Panc1 (cell line): ENCODE measurements at regions not wholly inside any gene's neighbourhood (a gene's known extent, or its start where the extent isn't known, plus 50 kb on each side); places are given as distances from the start of the nearest gene placed in this dataset.

Experiments
- ATAC-seq: fragments of 200-7000 bp; cut with Tn5 transposase; 2 replicates; pipeline ENCODE4 v1.9.1; 2020; ENCODE audit warnings: mild to moderate bottlenecking, moderate library complexity
- BruUV-seq: library from RNA; stranded (reverse); fragments of 400-500 nt; replicated peaks from 2 replicates; lab custom pipeline; 2021; lab: Mats Ljungman, UMichigan
- CTCF ChIA-PET: fragments of 300-600 bp; sonication (Branson Sonifier 250); formaldehyde crosslinking; loops from one replicate; lab custom pipeline; 2022; ENCODE audit warnings: antibody characterized with exemption; lab: Charles Lee
- POLR2A ChIA-PET: fragments of 300-600 bp; sonication (Branson Sonifier 250); formaldehyde crosslinking; loops from one replicate; lab custom pipeline; 2022; ENCODE audit warnings: antibody characterized with exemption; lab: Charles Lee
- DNase-seq: peaks from one replicate; pipeline ENCODE4 v3.0.0-alpha.2; 2010; ENCODE audit warnings: low read depth, low spot score
- H3K27ac ChIP-seq: 2 replicates; pipeline ENCODE4 v1.5.1; 2011; ENCODE audit warnings: mild to moderate bottlenecking, low read length, inconsistent platforms
- H3K27me3 ChIP-seq: fragments of 200-500 bp; sonication (Bioruptor generic); 2 replicates; pipeline ENCODE4 v1.6.0; 2014; ENCODE audit warnings: low read length, inconsistent platforms; ENCODE audit not compliant: control insufficient read depth, insufficient read depth
- H3K36me3 ChIP-seq: fragments of 200-500 bp; sonication (Bioruptor generic); 2 replicates; pipeline ENCODE4 v1.5.1; 2014; ENCODE audit warnings: inconsistent platforms, mild to moderate bottlenecking, low read length, moderate library complexity; ENCODE audit not compliant: control insufficient read depth, insufficient read depth
- H3K4me1 ChIP-seq: 2 replicates; pipeline ENCODE4 v1.5.1; 2011; ENCODE audit warnings: inconsistent platforms, mild to moderate bottlenecking, low read length, moderate library complexity; ENCODE audit not compliant: control insufficient read depth, insufficient read depth
- H3K4me3 ChIP-seq, 2 experiments: 2 replicates each; pipeline ENCODE4 v1.5.1; 2011 to 2012; ENCODE audit warnings: low read depth in 2 of 2, low read length in 2 of 2, mild to moderate bottlenecking in 2 of 2, inconsistent platforms in 1 of 2, moderate library complexity in 1 of 2
- H3K9me3 ChIP-seq: fragments of 200-500 bp; sonication (Bioruptor generic); 2 replicates; pipeline ENCODE4 v1.5.1; 2014; ENCODE audit warnings: low read depth, mild to moderate bottlenecking, inconsistent platforms, low read length, moderate library complexity; ENCODE audit not compliant: control insufficient read depth, insufficient read depth
- CTCF ChIP-seq: fragments of 450-650 bp; IDR thresholded peaks from 2 replicates; pipeline ENCODE4 v1.5.1; 2017; ENCODE audit warnings: mild to moderate bottlenecking
- POLR2AphosphoS5 ChIP-seq: IDR thresholded peaks from 2 replicates; pipeline ENCODE4 v1.6.1; 2012; ENCODE audit warnings: mild to moderate bottlenecking, low read depth, low read length, moderate library complexity
- SIN3A ChIP-seq: IDR thresholded peaks from 2 replicates; pipeline ENCODE4 v1.6.1; 2012; ENCODE audit warnings: low read depth, mild to moderate bottlenecking, low read length, moderate library complexity, borderline replicate concordance; ENCODE audit not compliant: insufficient read depth
- in situ Hi-C: cut with HindIII; loops from 2 replicates; pipeline ENCODE4 v1.10.0; 2016; ENCODE audit warnings: low sequenced_read_pairs, low pct_unique_long_range_greater_than_20kb
- intact Hi-C: fragments of 100-400 bp; cut with micrococcal nuclease; formaldehyde crosslinking; loops from one replicate; pipeline ENCODE4 v1.10.0; 2022; ENCODE audit not compliant: unreplicated experiment
- TF ChIP-seq, protein P1 (sequence below), 2 experiments: IDR thresholded peaks; 2 replicates each; pipeline ENCODE4 v1.6.1; 2011 to 2012; ENCODE audit warnings: low read depth in 2 of 2, control low read depth in 1 of 2, low read length in 1 of 2, mild to moderate bottlenecking in 1 of 2, moderate library complexity in 1 of 2; ENCODE audit not compliant: insufficient read depth in 1 of 2

- in situ Hi-C loops (no loop called here), intact Hi-C loops (no loop called here)
- ChIA-PET CTCF (no interaction called here), POLR2A (no interaction called here)
- BruUV-seq = no TSS peak
- no peaks in the 10 kb centered on the region for H3K4me1 ChIP-seq
- ATAC-seq = no peak
- H3K4me3 ChIP-seq = no peak overlapping the region
- H3K27me3 ChIP-seq = no peaks in the 10 kb centered on the region
- no peaks in the 10 kb centered on the region; the same call in 1 of the 2 replicates for H3K36me3 ChIP-seq
- TF ChIP-seq, protein P1, sequence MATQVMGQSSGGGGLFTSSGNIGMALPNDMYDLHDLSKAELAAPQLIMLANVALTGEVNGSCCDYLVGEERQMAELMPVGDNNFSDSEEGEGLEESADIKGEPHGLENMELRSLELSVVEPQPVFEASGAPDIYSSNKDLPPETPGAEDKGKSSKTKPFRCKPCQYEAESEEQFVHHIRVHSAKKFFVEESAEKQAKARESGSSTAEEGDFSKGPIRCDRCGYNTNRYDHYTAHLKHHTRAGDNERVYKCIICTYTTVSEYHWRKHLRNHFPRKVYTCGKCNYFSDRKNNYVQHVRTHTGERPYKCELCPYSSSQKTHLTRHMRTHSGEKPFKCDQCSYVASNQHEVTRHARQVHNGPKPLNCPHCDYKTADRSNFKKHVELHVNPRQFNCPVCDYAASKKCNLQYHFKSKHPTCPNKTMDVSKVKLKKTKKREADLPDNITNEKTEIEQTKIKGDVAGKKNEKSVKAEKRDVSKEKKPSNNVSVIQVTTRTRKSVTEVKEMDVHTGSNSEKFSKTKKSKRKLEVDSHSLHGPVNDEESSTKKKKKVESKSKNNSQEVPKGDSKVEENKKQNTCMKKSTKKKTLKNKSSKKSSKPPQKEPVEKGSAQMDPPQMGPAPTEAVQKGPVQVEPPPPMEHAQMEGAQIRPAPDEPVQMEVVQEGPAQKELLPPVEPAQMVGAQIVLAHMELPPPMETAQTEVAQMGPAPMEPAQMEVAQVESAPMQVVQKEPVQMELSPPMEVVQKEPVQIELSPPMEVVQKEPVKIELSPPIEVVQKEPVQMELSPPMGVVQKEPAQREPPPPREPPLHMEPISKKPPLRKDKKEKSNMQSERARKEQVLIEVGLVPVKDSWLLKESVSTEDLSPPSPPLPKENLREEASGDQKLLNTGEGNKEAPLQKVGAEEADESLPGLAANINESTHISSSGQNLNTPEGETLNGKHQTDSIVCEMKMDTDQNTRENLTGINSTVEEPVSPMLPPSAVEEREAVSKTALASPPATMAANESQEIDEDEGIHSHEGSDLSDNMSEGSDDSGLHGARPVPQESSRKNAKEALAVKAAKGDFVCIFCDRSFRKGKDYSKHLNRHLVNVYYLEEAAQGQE (IDR thresholded peaks at IDR 0.05; ENCODE audit: insufficient read depth in 1 of 2, low read depth in 2 of 2, low read length in 1 of 2) = no peak
- H3K27ac ChIP-seq = no peak overlapping the region
- no peak for DNase-seq
- no peaks in the 10 kb centered on the region for H3K9me3 ChIP-seq
Measured at GRCh38 chr4:157590679-157591078, 370.2 kb downstream of the GRIA2 start.

- H3K27me3 ChIP-seq = no peaks in the 10 kb centered on the region
- no peak overlapping the region for H3K27ac ChIP-seq
- ChIA-PET POLR2A (no interaction called here), CTCF (no interaction called here)
- H3K36me3 ChIP-seq = no peaks in the 10 kb centered on the region; the same call in 1 of the 2 replicates
- H3K4me1 ChIP-seq = no peaks in the 10 kb centered on the region
- H3K4me3 ChIP-seq = no peak overlapping the region
- DNase-seq (no peak), ATAC-seq (no peak)
- TF ChIP-seq, protein P1 (IDR thresholded peaks at IDR 0.05; ENCODE audit: insufficient read depth in 1 of 2, low read depth in 2 of 2, low read length in 1 of 2) = no peak
- no peak for TF ChIP-seq CTCF
- TF ChIP-seq POLR2AphosphoS5 = no peak
- no peak for TF ChIP-seq SIN3A
- BruUV-seq = no TSS peak
- intact Hi-C loops = no loop called here
- no peaks in the 10 kb centered on the region for H3K9me3 ChIP-seq
- in situ Hi-C loops = no loop called here
Measured at GRCh38 chr4:157587681-157588423, 367.3 kb downstream of the GRIA2 start.
